ENCODE measurements at regions not wholly inside any gene's neighbourhood (a gene's known extent, or its start where the extent isn't known, plus 50 kb on each side); places are given as distances from the start of the nearest gene placed in this dataset.

GRCh38 chr14:21734457-21735074 is 60.9 kb upstream of the OR4E1 start:
- DNase-seq = peak in 1 of 3 donors; percentile 22
- Histone ChIP-seq H3K4me3 (ENCODE audit: insufficient read depth, low read depth, low read length, poor library complexity, severe bottlenecking) (no peak overlapping the region), H3K4me1 (ENCODE audit: control insufficient read depth, insufficient read depth, low read length, poor library complexity, severe bottlenecking) (no peaks in the 10 kb centered on the region), H3K27me3 (replicated peaks; ENCODE audit: control insufficient read depth, insufficient read depth, low read length, poor library complexity, severe bottlenecking) (no peaks in the 10 kb centered on the region), H3K27ac (ENCODE audit: insufficient read depth, low read length, poor library complexity, severe bottlenecking) (no peak overlapping the region), H3K9me3 (ENCODE audit: control insufficient read depth, low read length) (no peaks in the 10 kb centered on the region), H3K36me3 (ENCODE audit: control insufficient read depth, insufficient read depth, low read length) (no peaks in the 10 kb centered on the region)

- H3K4me3 ChIP-seq (ENCODE audit: insufficient read depth, low read depth, low read length, poor library complexity, severe bottlenecking) = no peak overlapping the region
- no peak for DNase-seq
Measured at GRCh38 chr14:21729703-21730233, 56.1 kb upstream of the OR4E1 start.

GRCh38 chr14:21725250-21725649 is 51.6 kb upstream of the OR4E1 start:
- no peaks in the 10 kb centered on the region for H3K36me3 ChIP-seq (ENCODE audit: control insufficient read depth, insufficient read depth, low read length)
- H3K4me3 ChIP-seq (ENCODE audit: insufficient read depth, low read depth, low read length, poor library complexity, severe bottlenecking) = no peak overlapping the region
- DNase-seq = no peak
- no peaks in the 10 kb centered on the region for H3K27me3 ChIP-seq (replicated peaks; ENCODE audit: control insufficient read depth, insufficient read depth, low read length, poor library complexity, severe bottlenecking)
- H3K9me3 ChIP-seq (ENCODE audit: control insufficient read depth, low read length) = no peaks in the 10 kb centered on the region
- no peaks in the 10 kb centered on the region for H3K4me1 ChIP-seq (ENCODE audit: control insufficient read depth, insufficient read depth, low read length, poor library complexity, severe bottlenecking)
- no peak overlapping the region for H3K27ac ChIP-seq (ENCODE audit: insufficient read depth, low read length, poor library complexity, severe bottlenecking)

More at GRCh38 chr14:21729703-21730233, 56.1 kb upstream of the OR4E1 start:
- H3K27me3 ChIP-seq (replicated peaks; ENCODE audit: control insufficient read depth, insufficient read depth, low read length, poor library complexity, severe bottlenecking) = no peaks in the 10 kb centered on the region
- H3K9me3 ChIP-seq (ENCODE audit: control insufficient read depth, low read length) = no peaks in the 10 kb centered on the region
- H3K4me1 ChIP-seq (ENCODE audit: control insufficient read depth, insufficient read depth, low read length, poor library complexity, severe bottlenecking) = no peaks in the 10 kb centered on the region
- H3K36me3 ChIP-seq (ENCODE audit: control insufficient read depth, insufficient read depth, low read length) = no peaks in the 10 kb centered on the region
- no peak overlapping the region for H3K27ac ChIP-seq (ENCODE audit: insufficient read depth, low read length, poor library complexity, severe bottlenecking)

- Histone ChIP-seq H3K27me3 (replicated peaks; ENCODE audit: control insufficient read depth, insufficient read depth, low read length, poor library complexity, severe bottlenecking) (no peaks in the 10 kb centered on the region), H3K4me1 (ENCODE audit: control insufficient read depth, insufficient read depth, low read length, poor library complexity, severe bottlenecking) (no peaks in the 10 kb centered on the region), H3K4me3 (ENCODE audit: insufficient read depth, low read depth, low read length, poor library complexity, severe bottlenecking) (no peak overlapping the region), H3K27ac (ENCODE audit: insufficient read depth, low read length, poor library complexity, severe bottlenecking) (peak overlapping the region; percentile 43), H3K36me3 (ENCODE audit: control insufficient read depth, insufficient read depth, low read length) (no peaks in the 10 kb centered on the region), H3K9me3 (ENCODE audit: control insufficient read depth, low read length) (no peaks in the 10 kb centered on the region)
- DNase-seq = no peak
Measured at GRCh38 chr14:21724090-21724973, 50.7 kb upstream of the OR4E1 start.

GRCh38 chr14:21723431-21724045 is 49.9 kb upstream of the OR4E1 start:
- H3K4me3 ChIP-seq (ENCODE audit: insufficient read depth, low read depth, low read length, poor library complexity, severe bottlenecking) = no peak overlapping the region
- H3K27me3 ChIP-seq (replicated peaks; ENCODE audit: control insufficient read depth, insufficient read depth, low read length, poor library complexity, severe bottlenecking) = no peaks in the 10 kb centered on the region
- no peaks in the 10 kb centered on the region for H3K9me3 ChIP-seq (ENCODE audit: control insufficient read depth, low read length)
- DNase-seq = peak in 2 of 3 donors; percentile 16 to 23
- peak overlapping the region; percentile 43 for H3K27ac ChIP-seq (ENCODE audit: insufficient read depth, low read length, poor library complexity, severe bottlenecking)
- H3K36me3 ChIP-seq (ENCODE audit: control insufficient read depth, insufficient read depth, low read length) = no peaks in the 10 kb centered on the region
- H3K4me1 ChIP-seq (ENCODE audit: control insufficient read depth, insufficient read depth, low read length, poor library complexity, severe bottlenecking) = no peaks in the 10 kb centered on the region

Measured in effector memory CD4-positive, alpha-beta T cell (primary cell).